Loucy (cell line): ENCODE measurements at regions not wholly inside any gene's neighbourhood (a gene's known extent, or its start where the extent isn't known, plus 50 kb on each side); places are given as distances from the start of the nearest gene placed in this dataset.

Source experiments
- H2AFZ ChIP-seq: fragments of 200-600 bp; sonication (generic); 2 replicates; pipeline ENCODE4 v1.6.0; 2016; ENCODE audit warnings: antibody characterized with exemption, mild to moderate bottlenecking, low read length, moderate library complexity
- H3F3A ChIP-seq: fragments of 200-600 bp; 2 replicates; pipeline ENCODE4 v1.6.0; 2016; ENCODE audit warnings: antibody characterized with exemption, low read depth, mild to moderate bottlenecking
- H3K27me3 ChIP-seq: fragments of 200-600 bp; sonication (generic); 2 replicates; pipeline ENCODE4 v1.6.1; 2014; ENCODE audit warnings: low read length, mild to moderate bottlenecking; ENCODE audit not compliant: insufficient read depth, poor library complexity, severe bottlenecking
- H3K36me3 ChIP-seq: fragments of 200-600 bp; sonication (generic); 2 replicates; pipeline ENCODE4 v1.6.1; 2016; ENCODE audit warnings: low read length; ENCODE audit not compliant: insufficient read depth
- H3K4me1 ChIP-seq: fragments of 200-600 bp; sonication (generic); 2 replicates; pipeline ENCODE4 v1.5.1; 2014; ENCODE audit warnings: low read length, mild to moderate bottlenecking; ENCODE audit not compliant: insufficient read depth, poor library complexity, severe bottlenecking
- H3K4me2 ChIP-seq: fragments of 200-600 bp; sonication (generic); 2 replicates; pipeline ENCODE4 v1.6.0; 2014; ENCODE audit warnings: antibody characterized with exemption, low read length, low read depth, mild to moderate bottlenecking; ENCODE audit not compliant: poor library complexity, severe bottlenecking
- H3K4me3 ChIP-seq: fragments of 200-600 bp; sonication (generic); 2 replicates; pipeline ENCODE4 v1.5.1; 2014; ENCODE audit warnings: low read length, mild to moderate bottlenecking, mixed read lengths; ENCODE audit not compliant: poor library complexity, severe bottlenecking
- H3K79me2 ChIP-seq: fragments of 200-600 bp; sonication (generic); 2 replicates; pipeline ENCODE4 v1.6.1; 2014; ENCODE audit warnings: low read length; ENCODE audit not compliant: insufficient read depth
- H3K9ac ChIP-seq: fragments of 200-600 bp; sonication (generic); 2 replicates; pipeline ENCODE4 v1.6.0; 2014; ENCODE audit warnings: mild to moderate bottlenecking, low read depth, low read length, moderate library complexity; ENCODE audit not compliant: poor library complexity, severe bottlenecking
- H3K9me2 ChIP-seq: fragments of 200-600 bp; sonication (generic); replicated peaks from 2 replicates; pipeline ENCODE4 v1.6.1; 2016; ENCODE audit warnings: low read depth, low read length, mixed read lengths
- H3K9me3 ChIP-seq: fragments of 200-600 bp; sonication (generic); 2 replicates; pipeline ENCODE4 v1.6.1; 2014; ENCODE audit warnings: mild to moderate bottlenecking, antibody characterized with exemption, low read length, low read depth; ENCODE audit not compliant: insufficient read depth
- H4K20me1 ChIP-seq: fragments of 200-600 bp; sonication (generic); 2 replicates; pipeline ENCODE4 v1.6.0; 2014; ENCODE audit warnings: antibody characterized with exemption, low read length, mild to moderate bottlenecking; ENCODE audit not compliant: insufficient read depth, poor library complexity, severe bottlenecking
- EZH2phosphoT487 ChIP-seq: fragments of 200-600 bp; IDR thresholded peaks from 2 replicates; pipeline ENCODE4 v1.6.1; 2018; ENCODE audit warnings: antibody characterized with exemption, mild to moderate bottlenecking, moderate library complexity, borderline replicate concordance
- TF ChIP-seq, protein P1 (sequence below): fragments of 200-600 bp; sonication (generic); conservative IDR thresholded peaks from 2 replicates; pipeline ENCODE4 v1.5.1; 2014; ENCODE audit warnings: mild to moderate bottlenecking, antibody characterized with exemption, low read length

DNA sequence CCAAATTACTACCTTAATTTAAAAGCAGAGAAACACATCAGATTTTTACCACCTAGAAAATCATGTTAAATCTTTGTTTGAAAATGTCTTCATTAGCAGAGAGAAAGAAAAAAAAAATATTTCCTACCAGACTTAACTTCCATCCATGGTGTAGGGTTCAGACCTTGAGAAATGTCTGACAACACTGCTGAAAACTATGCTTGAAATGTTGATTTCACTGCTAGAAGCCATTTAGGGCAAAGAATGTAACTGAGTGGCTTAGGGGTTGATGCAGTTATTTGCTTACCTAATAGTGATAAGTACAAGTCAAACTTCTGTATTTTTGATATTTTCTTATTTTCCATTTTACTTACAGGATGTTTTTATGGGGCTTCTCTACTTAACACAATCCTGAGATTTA is 495.6 kb upstream of the NEGR1 start:
- Histone ChIP-seq H3K9me2 (no peaks in the 10 kb centered on the region), H4K20me1 (no peaks in the 10 kb centered on the region), H3K9ac (no peak overlapping the region), H3F3A (no peaks in the 10 kb centered on the region), H3K4me1 (no peaks in the 10 kb centered on the region), H3K27me3 (no peaks in the 10 kb centered on the region), H3K4me2 (no peak overlapping the region), H3K79me2 (no peaks in the 10 kb centered on the region), H3K9me3 (no peaks in the 10 kb centered on the region), H3K4me3 (no peak overlapping the region), H3K36me3 (no peaks in the 10 kb centered on the region), H2AFZ (no peak overlapping the region)
- no peak for TF ChIP-seq EZH2phosphoT487
- TF ChIP-seq, protein P1, sequence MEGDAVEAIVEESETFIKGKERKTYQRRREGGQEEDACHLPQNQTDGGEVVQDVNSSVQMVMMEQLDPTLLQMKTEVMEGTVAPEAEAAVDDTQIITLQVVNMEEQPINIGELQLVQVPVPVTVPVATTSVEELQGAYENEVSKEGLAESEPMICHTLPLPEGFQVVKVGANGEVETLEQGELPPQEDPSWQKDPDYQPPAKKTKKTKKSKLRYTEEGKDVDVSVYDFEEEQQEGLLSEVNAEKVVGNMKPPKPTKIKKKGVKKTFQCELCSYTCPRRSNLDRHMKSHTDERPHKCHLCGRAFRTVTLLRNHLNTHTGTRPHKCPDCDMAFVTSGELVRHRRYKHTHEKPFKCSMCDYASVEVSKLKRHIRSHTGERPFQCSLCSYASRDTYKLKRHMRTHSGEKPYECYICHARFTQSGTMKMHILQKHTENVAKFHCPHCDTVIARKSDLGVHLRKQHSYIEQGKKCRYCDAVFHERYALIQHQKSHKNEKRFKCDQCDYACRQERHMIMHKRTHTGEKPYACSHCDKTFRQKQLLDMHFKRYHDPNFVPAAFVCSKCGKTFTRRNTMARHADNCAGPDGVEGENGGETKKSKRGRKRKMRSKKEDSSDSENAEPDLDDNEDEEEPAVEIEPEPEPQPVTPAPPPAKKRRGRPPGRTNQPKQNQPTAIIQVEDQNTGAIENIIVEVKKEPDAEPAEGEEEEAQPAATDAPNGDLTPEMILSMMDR: no peak

DNA sequence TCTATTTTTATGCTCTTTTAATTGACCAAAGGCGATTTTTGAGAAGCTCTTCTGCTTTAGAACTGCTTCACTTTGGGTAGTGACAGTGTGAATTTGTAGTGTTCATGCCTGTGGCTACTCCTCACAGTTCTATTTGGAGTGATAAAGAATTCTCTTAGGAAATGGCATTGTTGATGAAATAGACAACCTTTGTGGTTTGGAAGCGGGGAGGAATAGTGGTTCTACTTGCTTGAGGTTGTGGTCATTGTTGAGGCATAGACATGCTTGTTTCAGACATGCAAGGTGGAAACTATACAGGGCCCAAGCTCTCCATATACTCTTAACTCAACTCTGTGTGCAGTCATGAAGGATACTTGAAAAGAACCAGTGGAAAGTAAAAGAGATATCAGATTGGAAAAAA is 481.1 kb upstream of the NEGR1 start:
- no peak for TF ChIP-seq EZH2phosphoT487
- Histone ChIP-seq H3K4me3 (no peak overlapping the region), H2AFZ (no peak overlapping the region), H3K36me3 (no peaks in the 10 kb centered on the region), H3F3A (no peaks in the 10 kb centered on the region), H3K27me3 (no peaks in the 10 kb centered on the region), H3K9me2 (no peaks in the 10 kb centered on the region; the same call in 1 of the 2 replicates), H4K20me1 (no peaks in the 10 kb centered on the region), H3K4me2 (no peak overlapping the region), H3K4me1 (no peaks in the 10 kb centered on the region), H3K79me2 (no peaks in the 10 kb centered on the region), H3K9me3 (no peaks in the 10 kb centered on the region), H3K9ac (no peak overlapping the region)

DNA sequence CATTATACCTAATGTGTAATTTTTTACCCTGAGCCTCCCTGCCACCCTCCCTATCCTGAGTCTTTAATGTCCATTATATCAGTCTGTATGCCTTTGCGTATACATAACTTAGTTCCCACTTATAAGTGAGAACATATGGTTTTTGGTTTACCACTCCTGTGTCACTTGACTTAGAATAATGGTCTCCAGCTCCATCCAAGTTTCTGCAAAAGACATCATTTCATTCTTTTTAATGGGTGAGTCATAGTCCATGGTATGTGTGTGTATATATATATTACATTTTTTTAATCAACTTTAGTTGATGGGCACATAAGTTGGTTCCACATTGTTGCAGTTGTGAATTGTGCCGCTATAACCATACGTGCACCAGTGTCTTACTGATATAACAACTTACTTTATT is 477.1 kb upstream of the NEGR1 start:
- Histone ChIP-seq H3F3A (no peaks in the 10 kb centered on the region), H4K20me1 (no peaks in the 10 kb centered on the region), H3K36me3 (no peaks in the 10 kb centered on the region), H3K79me2 (no peaks in the 10 kb centered on the region), H3K4me3 (no peak overlapping the region), H2AFZ (no peak overlapping the region), H3K9ac (no peak overlapping the region), H3K4me2 (no peak overlapping the region), H3K27me3 (no peaks in the 10 kb centered on the region), H3K4me1 (no peaks in the 10 kb centered on the region), H3K9me3 (no peaks in the 10 kb centered on the region), H3K9me2 (no peaks in the 10 kb centered on the region; the same call in 1 of the 2 replicates)
- no peak for TF ChIP-seq EZH2phosphoT487
- TF ChIP-seq, protein P1: no peak

DNA sequence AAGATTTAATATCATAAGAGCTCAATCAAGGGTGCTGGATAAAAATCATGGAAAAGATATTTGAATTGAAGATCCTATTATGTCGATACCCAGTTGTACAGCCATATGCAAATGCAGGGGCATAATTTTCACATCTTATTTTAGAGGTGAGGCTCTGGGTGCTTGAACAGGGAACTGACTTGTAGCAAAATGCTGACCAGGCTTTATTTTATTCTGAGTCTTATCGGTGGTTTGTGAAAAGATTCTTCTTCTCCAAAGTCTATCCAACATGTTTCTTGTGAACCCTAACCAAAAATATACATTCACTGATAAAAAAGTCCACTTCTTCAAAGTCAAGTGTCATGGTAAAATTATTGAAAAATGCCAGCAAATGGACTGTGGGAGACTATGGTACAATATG is 475.5 kb upstream of the NEGR1 start:
- Histone ChIP-seq H3K9ac (no peak overlapping the region), H3K9me2 (no peaks in the 10 kb centered on the region; the same call in 1 of the 2 replicates), H3K4me3 (no peak overlapping the region), H2AFZ (no peak overlapping the region), H3K9me3 (no peaks in the 10 kb centered on the region), H4K20me1 (no peaks in the 10 kb centered on the region), H3K27me3 (no peaks in the 10 kb centered on the region), H3K36me3 (no peaks in the 10 kb centered on the region), H3K4me2 (no peak overlapping the region), H3K79me2 (no peaks in the 10 kb centered on the region), H3F3A (no peaks in the 10 kb centered on the region), H3K4me1 (no peaks in the 10 kb centered on the region)
- TF ChIP-seq, protein P1: no peak
- no peak for TF ChIP-seq EZH2phosphoT487
